Chondrocyte (in vitro differentiated cells): ENCODE measurements at regions not wholly inside any gene's neighbourhood (a gene's known extent, or its start where the extent isn't known, plus 50 kb on each side); places are given as distances from the start of the nearest gene placed in this dataset.

Experiments used
- DNase-seq: peaks from one replicate; pipeline ENCODE4 v3.0.0; 2021; ENCODE audit warnings: mixed read lengths, low spot score
- H3K27ac Mint-ChIP-seq: one replicate; pipeline ENCODE4 v1.8.0; 2021; ENCODE audit warnings: mild to moderate bottlenecking, moderate library complexity, mixed read lengths; ENCODE audit not compliant: unreplicated experiment
- H3K27me3 Mint-ChIP-seq: 2 replicates; pipeline ENCODE4 v1.8.0; 2021; ENCODE audit warnings: low read depth, mixed read lengths
- H3K36me3 Mint-ChIP-seq: 2 replicates; pipeline ENCODE4 v1.8.0; 2021; ENCODE audit warnings: low read depth, mixed read lengths
- H3K4me1 Mint-ChIP-seq: 2 replicates; pipeline ENCODE4 v1.8.0; 2021; ENCODE audit warnings: low read depth, mild to moderate bottlenecking, mixed read lengths
- H3K4me3 Mint-ChIP-seq: one replicate; pipeline ENCODE4 v1.8.0; 2021; ENCODE audit warnings: mild to moderate bottlenecking, moderate library complexity, mixed read lengths; ENCODE audit not compliant: unreplicated experiment
- H3K9me3 Mint-ChIP-seq: 2 replicates; pipeline ENCODE4 v1.8.0; 2021; ENCODE audit warnings: low read depth, mixed read lengths
- TF ChIP-seq, protein P1 (sequence below): fragments of 200-600 bp; sonication (generic); IDR thresholded peaks from 2 replicates; pipeline ENCODE4 v1.5.0; 2021; ENCODE audit warnings: antibody characterized with exemption, mild to moderate bottlenecking, moderate library complexity

DNA sequence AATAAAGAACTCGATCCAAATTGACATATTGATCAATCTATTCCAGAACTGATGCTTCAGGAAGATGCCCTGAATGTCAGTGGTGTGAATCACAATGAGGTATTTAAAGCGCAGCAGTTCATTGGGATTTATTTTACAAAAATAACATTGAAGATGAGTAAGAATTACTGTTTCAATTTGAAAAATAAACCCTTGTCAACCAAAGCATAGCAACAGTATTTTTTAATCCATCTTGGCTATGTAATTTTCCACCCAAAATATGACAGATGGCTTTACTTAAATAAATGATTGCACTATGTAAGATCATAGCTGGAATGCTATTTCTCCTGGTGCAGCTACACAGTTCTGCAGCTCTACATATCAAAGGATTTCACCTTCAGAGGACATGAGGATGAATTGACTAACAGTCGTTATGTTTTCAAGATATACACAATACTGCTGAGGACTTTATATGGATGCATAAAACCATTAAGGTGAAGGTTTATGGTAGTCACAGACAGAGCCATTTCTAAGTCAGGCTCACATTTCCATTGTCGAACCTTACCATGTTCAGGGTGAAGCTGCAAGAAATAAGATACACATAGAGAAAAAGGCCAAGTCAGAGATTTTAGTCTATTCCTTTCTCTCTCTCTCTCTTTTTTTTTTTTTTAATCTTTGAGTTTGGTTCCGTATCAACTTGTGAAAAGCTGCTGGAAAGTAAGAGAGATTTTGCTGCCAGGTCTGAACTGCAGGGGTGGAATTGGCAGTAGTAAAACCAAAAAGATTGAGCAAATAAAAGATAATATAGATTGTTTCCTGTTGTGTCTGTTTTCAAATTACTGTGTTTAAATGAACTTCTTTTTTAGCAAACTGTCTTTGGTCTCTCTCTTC lies 398.0 kb upstream of the CDH20 start:
- Mint-ChIP-seq H3K4me3 (no peak overlapping the region), H3K9me3 (peaks cover 3% of the 10 kb centered on the region), H3K36me3 (no peaks in the 10 kb centered on the region), H3K27me3 (peaks cover 8% of the 10 kb centered on the region), H3K27ac (no peak overlapping the region), H3K4me1 (peaks cover 8% of the 10 kb centered on the region)
- DNase-seq: no peak
- TF ChIP-seq, protein P1, sequence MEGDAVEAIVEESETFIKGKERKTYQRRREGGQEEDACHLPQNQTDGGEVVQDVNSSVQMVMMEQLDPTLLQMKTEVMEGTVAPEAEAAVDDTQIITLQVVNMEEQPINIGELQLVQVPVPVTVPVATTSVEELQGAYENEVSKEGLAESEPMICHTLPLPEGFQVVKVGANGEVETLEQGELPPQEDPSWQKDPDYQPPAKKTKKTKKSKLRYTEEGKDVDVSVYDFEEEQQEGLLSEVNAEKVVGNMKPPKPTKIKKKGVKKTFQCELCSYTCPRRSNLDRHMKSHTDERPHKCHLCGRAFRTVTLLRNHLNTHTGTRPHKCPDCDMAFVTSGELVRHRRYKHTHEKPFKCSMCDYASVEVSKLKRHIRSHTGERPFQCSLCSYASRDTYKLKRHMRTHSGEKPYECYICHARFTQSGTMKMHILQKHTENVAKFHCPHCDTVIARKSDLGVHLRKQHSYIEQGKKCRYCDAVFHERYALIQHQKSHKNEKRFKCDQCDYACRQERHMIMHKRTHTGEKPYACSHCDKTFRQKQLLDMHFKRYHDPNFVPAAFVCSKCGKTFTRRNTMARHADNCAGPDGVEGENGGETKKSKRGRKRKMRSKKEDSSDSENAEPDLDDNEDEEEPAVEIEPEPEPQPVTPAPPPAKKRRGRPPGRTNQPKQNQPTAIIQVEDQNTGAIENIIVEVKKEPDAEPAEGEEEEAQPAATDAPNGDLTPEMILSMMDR: no peak

DNA sequence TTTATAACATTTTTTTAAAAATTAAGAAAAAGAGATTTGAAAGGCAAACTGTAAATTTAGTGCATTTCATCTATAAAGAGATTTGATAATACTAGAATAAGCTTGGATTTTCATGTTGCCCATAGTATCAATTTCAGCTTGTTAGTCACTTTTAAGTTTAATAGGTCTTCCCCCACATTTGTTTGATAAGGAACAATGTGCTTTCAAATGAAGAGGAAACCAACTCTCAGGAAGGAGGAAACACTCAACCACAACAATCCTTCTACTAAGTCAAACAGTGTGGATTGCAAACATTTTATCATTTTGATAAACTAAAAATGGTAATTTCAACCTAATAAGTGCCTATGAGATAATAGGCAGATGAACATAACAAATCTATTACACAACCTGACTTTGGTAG lies 397.1 kb upstream of the CDH20 start:
- H3K4me3 Mint-ChIP-seq: no peak overlapping the region
- DNase-seq: no peak
- H3K36me3 Mint-ChIP-seq: no peaks in the 10 kb centered on the region
- H3K27me3 Mint-ChIP-seq: peaks cover 8% of the 10 kb centered on the region
- TF ChIP-seq, protein P1: no peak
- peaks cover 3% of the 10 kb centered on the region for H3K9me3 Mint-ChIP-seq
- no peak overlapping the region for H3K27ac Mint-ChIP-seq
- peaks cover 8% of the 10 kb centered on the region for H3K4me1 Mint-ChIP-seq

DNA sequence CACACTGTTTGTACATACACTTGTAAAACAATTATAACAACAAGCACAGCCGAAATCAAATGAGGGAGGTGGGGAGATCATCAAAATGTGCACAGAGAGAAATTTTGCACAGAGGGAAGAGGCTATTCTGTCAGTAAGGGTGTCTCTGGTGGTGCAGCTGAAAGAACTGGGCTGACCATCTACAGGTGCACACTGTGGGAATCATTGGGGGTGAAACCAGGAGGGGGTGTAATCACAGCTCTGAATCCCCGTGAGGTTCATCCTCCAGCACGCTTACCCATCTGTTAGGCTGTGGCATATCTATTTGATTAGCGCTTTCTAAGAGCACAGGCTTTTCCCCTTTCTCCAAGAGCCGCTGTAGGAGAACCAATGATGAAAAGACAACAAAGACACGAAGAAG lies 389.9 kb upstream of the CDH20 start:
- Mint-ChIP-seq H3K36me3 (no peaks in the 10 kb centered on the region), H3K4me1 (no peaks in the 10 kb centered on the region), H3K4me3 (no peak overlapping the region), H3K9me3 (peaks cover under 1% of the 10 kb centered on the region), H3K27me3 (peaks cover 6% of the 10 kb centered on the region), H3K27ac (no peak overlapping the region)
- no peak for DNase-seq
- TF ChIP-seq, protein P1: no peak

DNA sequence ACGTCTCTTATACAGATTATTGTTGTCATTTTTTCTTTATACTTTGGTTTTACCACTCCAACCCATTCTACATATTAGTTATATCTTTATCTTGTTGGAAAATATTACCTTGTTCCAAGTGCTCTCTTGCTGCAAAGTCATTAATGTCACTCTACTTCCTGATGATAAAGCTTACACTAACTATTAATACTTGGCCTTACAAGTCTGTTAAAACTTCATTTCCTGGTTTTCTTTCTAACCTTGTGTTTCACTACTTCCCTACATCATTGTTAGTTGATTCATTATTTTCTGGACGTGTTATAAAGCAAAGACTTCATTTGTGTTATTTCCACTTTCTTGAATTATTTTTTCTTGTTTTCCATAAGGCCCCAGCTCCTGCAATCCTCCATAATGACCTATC lies 382.6 kb upstream of the CDH20 start:
- Mint-ChIP-seq H3K36me3 (no peaks in the 10 kb centered on the region), H3K9me3 (no peaks in the 10 kb centered on the region), H3K4me1 (no peaks in the 10 kb centered on the region), H3K27ac (no peak overlapping the region), H3K27me3 (peaks cover 11% of the 10 kb centered on the region), H3K4me3 (no peak overlapping the region)
- TF ChIP-seq, protein P1: no peak
- DNase-seq: no peak

DNA sequence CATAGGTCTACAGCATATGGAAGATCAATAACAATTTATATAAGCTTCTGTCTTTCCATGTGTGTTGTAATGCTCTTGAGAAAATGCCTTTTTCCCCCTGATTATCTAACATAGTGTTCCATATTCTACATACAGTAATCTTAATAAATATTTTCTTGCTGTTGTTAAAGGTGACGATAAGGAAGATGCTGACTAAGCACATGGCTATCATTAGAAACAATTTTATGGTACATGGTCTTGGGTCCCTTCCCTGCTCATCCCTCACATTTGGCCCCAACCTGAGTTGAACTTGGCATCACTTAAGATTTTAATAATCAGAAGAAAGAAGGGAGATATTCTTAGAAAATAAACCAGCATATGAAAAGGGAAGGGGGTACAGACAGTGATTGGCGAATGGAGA lies 382.1 kb upstream of the CDH20 start:
- H3K27me3 Mint-ChIP-seq: peaks cover 10% of the 10 kb centered on the region

More for the DNA sequence above, 382.1 kb upstream of the CDH20 start:
- H3K9me3 Mint-ChIP-seq: no peaks in the 10 kb centered on the region
- no peaks in the 10 kb centered on the region for H3K36me3 Mint-ChIP-seq
- no peaks in the 10 kb centered on the region for H3K4me1 Mint-ChIP-seq
- no peak overlapping the region for H3K4me3 Mint-ChIP-seq
- DNase-seq: no peak
- H3K27ac Mint-ChIP-seq: no peak overlapping the region
- TF ChIP-seq, protein P1: no peak
